ENCODE measurements at regions not wholly inside any gene's neighbourhood (a gene's known extent, or its start where the extent isn't known, plus 50 kb on each side); places are given as distances from the start of the nearest gene placed in this dataset.

DNA sequence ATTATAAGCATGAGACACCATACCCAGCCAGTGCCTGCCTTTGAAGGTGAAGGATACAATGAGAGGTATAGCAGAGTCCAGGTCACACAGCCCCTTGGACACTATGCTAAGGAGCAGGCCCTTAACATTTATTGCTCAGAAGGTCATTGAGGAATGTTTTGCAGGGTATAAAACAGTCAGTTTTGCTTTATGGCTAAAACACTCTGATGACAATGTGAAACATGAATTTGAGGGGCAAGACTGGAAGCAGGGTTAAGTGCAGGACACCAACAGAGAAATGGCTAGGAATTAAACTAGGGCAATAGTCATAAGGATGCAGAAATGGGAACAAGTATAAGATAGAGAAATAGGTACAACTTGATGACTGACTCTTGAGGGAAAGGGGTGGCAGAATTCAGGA lies 141.1 kb downstream of the METTL4 start:
- Mint-ChIP-seq H3K36me3 (ENCODE audit: insufficient read depth in 2 of 2) (peaks cover 0 to 2% of the 10 kb centered on the region in 2 donors), H3K9me3 (peaks cover 4% of the 10 kb centered on the region in 2 donors), H3K27me3 (ENCODE audit: low read depth) (no peaks in the 10 kb centered on the region), H3K4me3 (no peak overlapping the region), H3K4me1 (ENCODE audit: low read depth) (no peaks in the 10 kb centered on the region), H3K27ac (no peak overlapping the region)
- ATAC-seq (replicated peaks in 1 of 2) = no peak
- no peak for DNase-seq

DNA sequence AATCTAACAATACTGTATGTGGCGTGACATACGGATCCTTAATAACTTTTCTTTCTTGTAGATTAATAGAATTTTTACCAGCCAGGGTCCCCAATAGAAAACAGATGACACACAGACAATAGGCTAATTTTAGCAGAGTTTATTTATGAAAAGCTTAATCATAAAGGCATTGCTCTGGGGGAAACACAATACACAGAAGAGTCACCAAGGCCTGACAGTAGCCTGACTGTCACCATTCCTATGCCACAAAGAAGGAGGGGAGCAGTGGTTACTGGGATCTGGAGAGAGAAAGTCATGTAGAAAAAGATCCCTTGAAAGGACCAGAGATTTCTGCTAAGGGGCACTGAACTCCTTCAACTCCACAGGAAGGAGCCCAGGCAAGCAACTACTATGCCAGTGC lies 139.5 kb downstream of the METTL4 start:
- peaks cover 0 to 2% of the 10 kb centered on the region in 2 donors for H3K36me3 Mint-ChIP-seq (ENCODE audit: insufficient read depth in 2 of 2)
- no peak overlapping the region for H3K4me3 Mint-ChIP-seq
- ATAC-seq (replicated peaks in 1 of 2) (no peak), DNase-seq (no peak)
- H3K27me3 Mint-ChIP-seq (ENCODE audit: low read depth) = peaks cover 7% of the 10 kb centered on the region
- peaks cover 4% of the 10 kb centered on the region in 2 donors for H3K9me3 Mint-ChIP-seq
- no peaks in the 10 kb centered on the region for H3K4me1 Mint-ChIP-seq (ENCODE audit: low read depth)
- no peak overlapping the region for H3K27ac Mint-ChIP-seq

DNA sequence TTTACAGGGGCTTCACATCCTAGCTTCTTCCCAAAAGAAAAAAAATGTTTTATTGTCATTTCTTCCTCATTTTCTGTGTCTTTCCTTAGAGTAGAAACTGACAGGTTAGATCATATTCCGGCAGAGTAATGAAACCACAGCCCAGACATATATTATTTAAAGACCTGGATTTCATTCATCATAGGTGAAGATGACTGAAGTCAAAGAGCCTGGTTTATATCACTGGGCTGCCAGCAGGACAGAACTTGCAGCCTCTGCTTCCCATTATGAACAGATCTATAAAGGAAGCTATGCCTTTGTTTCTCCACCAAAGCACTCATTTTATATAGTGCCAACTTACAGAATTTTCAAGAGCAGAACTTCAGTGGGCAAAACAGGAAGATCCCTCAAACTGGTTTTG lies 137.9 kb downstream of the METTL4 start:
- no peak overlapping the region for H3K4me3 Mint-ChIP-seq
- ATAC-seq (replicated peaks in 1 of 2) (no peak), DNase-seq (no peak)
- no peaks in the 10 kb centered on the region for H3K4me1 Mint-ChIP-seq (ENCODE audit: low read depth)
- no peak overlapping the region for H3K27ac Mint-ChIP-seq
- peaks cover 7% of the 10 kb centered on the region for H3K27me3 Mint-ChIP-seq (ENCODE audit: low read depth)
- peaks cover 0 to 2% of the 10 kb centered on the region in 2 donors for H3K36me3 Mint-ChIP-seq (ENCODE audit: insufficient read depth in 2 of 2)
- H3K9me3 Mint-ChIP-seq = peaks cover 4% of the 10 kb centered on the region in 2 donors

DNA sequence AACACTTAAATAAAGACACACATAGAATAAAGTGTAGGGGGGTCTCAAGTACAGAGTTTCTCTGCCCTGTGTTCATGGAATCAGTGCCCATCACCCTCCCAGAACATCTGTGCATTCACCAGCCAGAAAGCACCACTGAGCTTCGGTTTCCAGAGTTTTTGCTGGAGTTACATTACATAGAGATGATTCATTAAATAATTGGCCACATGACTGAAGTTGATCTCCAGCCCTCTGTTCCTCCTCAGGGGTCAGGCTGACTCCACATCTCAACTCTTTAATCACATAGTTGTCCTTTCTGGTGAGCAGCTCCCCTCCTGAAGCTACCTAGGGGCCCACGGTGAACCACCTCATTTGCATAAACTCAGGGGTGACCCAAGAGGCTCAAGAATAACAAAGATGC lies 129.8 kb downstream of the METTL4 start:
- Mint-ChIP-seq H3K4me1 (ENCODE audit: low read depth) (no peaks in the 10 kb centered on the region), H3K36me3 (ENCODE audit: insufficient read depth in 2 of 2) (no peaks in the 10 kb centered on the region), H3K27ac (no peak overlapping the region), H3K27me3 (ENCODE audit: low read depth) (peaks cover 6% of the 10 kb centered on the region), H3K9me3 (no peaks in the 10 kb centered on the region), H3K4me3 (no peak overlapping the region)
- ATAC-seq (replicated peaks in 1 of 2) (no peak), DNase-seq (no peak)

DNA sequence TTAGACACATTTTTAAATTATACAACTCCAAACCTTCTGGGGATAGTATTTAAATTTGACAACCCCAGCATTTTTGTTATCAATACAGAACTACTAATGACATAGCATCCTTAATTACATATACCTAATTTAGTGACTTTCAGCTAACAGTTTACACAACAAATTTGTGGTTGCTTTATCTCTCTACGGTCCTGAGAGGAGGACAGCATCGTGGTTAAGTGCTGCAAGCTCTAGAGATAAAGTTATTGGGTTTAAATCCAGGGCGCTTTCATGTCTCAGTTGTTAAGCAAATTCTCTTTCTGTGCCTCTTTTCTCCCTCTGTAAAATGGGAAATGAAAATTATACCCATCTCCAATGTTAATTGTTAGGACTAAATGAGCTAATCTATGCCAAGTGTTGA lies 129.3 kb downstream of the METTL4 start:
- Mint-ChIP-seq H3K27ac (no peak overlapping the region), H3K27me3 (ENCODE audit: low read depth) (peaks cover 6% of the 10 kb centered on the region), H3K9me3 (no peaks in the 10 kb centered on the region), H3K4me3 (no peak overlapping the region), H3K4me1 (ENCODE audit: low read depth) (no peaks in the 10 kb centered on the region), H3K36me3 (ENCODE audit: insufficient read depth in 2 of 2) (no peaks in the 10 kb centered on the region)
- ATAC-seq (replicated peaks in 1 of 2) (no peak), DNase-seq (no peak)

DNA sequence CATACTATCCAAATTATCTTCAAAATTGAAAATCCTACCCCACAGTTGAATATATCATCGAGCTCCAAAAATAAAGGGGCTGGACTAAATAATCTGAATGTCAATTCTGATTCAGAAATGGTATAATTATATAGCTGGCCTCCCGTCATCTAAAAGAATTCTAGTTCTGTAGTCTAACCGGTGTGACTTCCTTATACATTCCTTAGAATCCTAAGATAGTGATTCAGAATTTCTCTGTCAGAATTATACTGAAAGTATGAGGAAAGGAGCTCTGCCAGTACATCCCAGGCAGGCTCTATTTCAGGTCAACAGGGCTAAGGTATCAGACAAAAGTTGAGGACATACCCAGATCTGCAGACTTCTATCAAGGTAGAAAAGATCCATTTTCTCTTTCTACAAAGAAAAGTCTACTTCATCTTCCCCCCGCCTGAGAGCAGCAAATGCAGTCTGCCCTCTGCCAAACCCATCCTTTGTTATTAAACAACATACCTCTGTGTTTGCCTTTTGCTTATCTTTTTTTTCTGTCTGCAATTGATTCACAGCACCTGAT lies 128.5 kb downstream of the METTL4 start:
- no peaks in the 10 kb centered on the region for H3K36me3 Mint-ChIP-seq (ENCODE audit: insufficient read depth in 2 of 2)
- H3K4me1 Mint-ChIP-seq (ENCODE audit: low read depth) = no peaks in the 10 kb centered on the region

DNA sequence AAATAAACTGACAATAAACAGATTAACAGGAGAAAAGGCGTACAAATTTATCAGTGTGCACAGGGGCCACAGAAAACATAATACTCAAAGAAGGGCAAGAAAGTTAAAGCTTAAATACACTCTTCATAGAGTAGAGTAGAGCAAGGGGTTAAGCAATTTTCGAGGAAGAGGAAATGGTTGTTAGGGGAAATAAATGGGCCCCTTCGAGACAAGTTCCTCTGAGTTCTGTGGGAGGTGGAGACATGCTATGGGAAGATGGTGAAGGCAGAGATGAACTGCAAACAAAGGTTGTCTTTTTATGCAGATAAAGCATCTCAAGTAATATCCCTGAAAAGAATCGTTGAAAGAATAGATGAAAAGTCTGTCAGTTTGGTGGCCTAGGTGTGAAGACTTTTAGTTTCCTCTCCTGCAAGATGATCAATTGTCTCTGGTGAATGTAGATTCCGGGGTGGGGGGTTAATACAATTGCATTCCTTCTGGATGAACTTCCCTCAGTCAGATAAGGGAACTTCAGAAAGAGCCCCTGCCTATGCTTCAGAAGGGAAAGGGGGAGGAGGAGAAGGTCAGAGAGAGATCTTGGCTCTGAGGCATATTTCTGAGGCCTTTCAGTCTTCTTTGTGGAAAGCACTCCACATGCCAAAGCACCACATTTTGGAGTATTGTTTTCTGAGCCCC lies 127.0 kb downstream of the METTL4 start:
- peaks cover 6% of the 10 kb centered on the region for H3K27me3 Mint-ChIP-seq (ENCODE audit: low read depth)
- no peaks in the 10 kb centered on the region for H3K36me3 Mint-ChIP-seq (ENCODE audit: insufficient read depth in 2 of 2)
- H3K4me3 Mint-ChIP-seq = no peak overlapping the region
- H3K4me1 Mint-ChIP-seq (ENCODE audit: low read depth) = no peaks in the 10 kb centered on the region
- DNase-seq (no peak), ATAC-seq (replicated peaks in 1 of 2) (no peak)
- no peaks in the 10 kb centered on the region for H3K9me3 Mint-ChIP-seq
- H3K27ac Mint-ChIP-seq = no peak overlapping the region

More for the DNA sequence above, 128.5 kb downstream of the METTL4 start:
- ATAC-seq (replicated peaks in 1 of 2) = no peak
- peaks cover 6% of the 10 kb centered on the region for H3K27me3 Mint-ChIP-seq (ENCODE audit: low read depth)
- H3K4me3 Mint-ChIP-seq = no peak overlapping the region
- no peak for DNase-seq
- no peak overlapping the region for H3K27ac Mint-ChIP-seq
- no peaks in the 10 kb centered on the region for H3K9me3 Mint-ChIP-seq

DNA sequence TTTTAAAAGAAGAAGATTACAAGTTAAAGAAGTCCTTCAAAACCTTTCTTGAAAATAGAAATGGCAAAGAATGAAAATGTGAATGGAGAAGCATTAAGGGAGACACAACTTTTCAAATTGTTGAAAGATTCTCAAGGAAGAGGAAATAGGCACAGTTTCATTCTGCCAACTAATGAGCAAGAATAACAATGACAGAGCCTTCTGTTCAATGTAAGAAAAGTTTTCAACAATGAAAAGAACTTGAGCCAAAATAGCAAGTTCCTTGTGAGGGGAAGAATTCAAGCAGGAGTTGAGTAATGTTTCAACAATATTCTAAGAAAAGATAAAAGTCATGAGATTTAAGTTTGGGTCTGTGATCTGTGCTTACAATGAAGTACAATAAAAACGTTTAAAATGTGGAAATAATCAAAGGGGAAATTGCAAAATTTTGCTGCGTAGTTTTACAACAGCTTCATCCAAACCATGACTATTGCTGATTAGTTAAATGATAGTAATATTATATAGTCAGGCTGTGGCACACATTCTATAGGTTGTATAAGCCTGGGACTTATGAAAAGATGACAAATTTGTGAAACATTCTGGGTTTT lies 122.6 kb downstream of the METTL4 start:
- no peak overlapping the region for H3K27ac Mint-ChIP-seq
- DNase-seq = no peak
- no peaks in the 10 kb centered on the region for H3K27me3 Mint-ChIP-seq (ENCODE audit: low read depth)
- no peak overlapping the region for H3K4me3 Mint-ChIP-seq
- no peak for ATAC-seq (replicated peaks in 1 of 2)
- H3K4me1 Mint-ChIP-seq (ENCODE audit: low read depth) = no peaks in the 10 kb centered on the region
- no peaks in the 10 kb centered on the region for H3K36me3 Mint-ChIP-seq (ENCODE audit: insufficient read depth in 2 of 2)
- no peaks in the 10 kb centered on the region for H3K9me3 Mint-ChIP-seq

DNA sequence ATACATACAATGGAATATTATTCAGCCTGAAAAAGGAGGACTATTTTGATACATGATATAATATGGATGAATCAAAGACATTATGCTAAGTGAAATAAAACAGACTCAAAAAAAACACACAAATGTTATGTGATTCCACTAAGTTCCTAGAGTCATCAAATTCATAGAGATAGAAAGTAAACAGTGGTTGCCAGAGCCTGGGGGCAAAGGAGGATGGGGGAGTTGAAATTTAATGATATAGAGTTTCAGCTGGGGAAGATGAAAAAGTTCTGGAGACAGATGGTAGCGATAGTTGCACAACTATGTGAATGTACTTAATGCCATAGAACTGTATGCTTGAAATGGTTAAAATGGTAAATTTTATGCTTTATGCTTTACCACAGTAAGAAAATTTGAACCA lies 119.7 kb downstream of the METTL4 start:
- no peak overlapping the region for H3K4me3 Mint-ChIP-seq

DNA sequence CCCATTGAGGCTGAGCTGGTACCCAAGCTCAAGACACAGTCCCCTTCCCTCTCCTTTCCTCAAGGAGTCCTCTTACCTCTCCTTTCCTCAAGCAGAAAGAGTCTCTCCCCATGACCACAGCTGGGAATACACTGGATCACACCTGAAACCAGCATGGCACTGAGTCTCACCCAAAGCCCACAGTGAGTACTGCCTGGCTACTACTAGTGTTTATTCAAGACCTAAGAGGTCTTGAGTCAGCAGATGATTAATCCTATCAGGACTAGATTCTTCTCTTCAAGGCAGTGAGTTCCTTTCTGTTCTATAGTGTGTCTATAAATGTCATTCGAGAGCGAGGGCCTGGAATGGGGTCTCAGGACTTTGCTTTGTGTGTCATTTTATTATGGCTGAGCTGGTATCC lies 111.4 kb downstream of the METTL4 start:
- ATAC-seq (replicated peaks in 1 of 2) (no peak), DNase-seq (no peak)
- H3K9me3 Mint-ChIP-seq = peaks cover 0 to 2% of the 10 kb centered on the region in 2 donors
- no peak overlapping the region for H3K27ac Mint-ChIP-seq
- H3K36me3 Mint-ChIP-seq (ENCODE audit: insufficient read depth in 2 of 2) = no peaks in the 10 kb centered on the region
- no peaks in the 10 kb centered on the region for H3K4me1 Mint-ChIP-seq (ENCODE audit: low read depth)
- peaks cover 5% of the 10 kb centered on the region for H3K27me3 Mint-ChIP-seq (ENCODE audit: low read depth)
- no peak overlapping the region for H3K4me3 Mint-ChIP-seq

More for the DNA sequence above, 119.7 kb downstream of the METTL4 start:
- H3K27ac Mint-ChIP-seq = no peak overlapping the region
- no peaks in the 10 kb centered on the region for H3K9me3 Mint-ChIP-seq
- no peaks in the 10 kb centered on the region for H3K4me1 Mint-ChIP-seq (ENCODE audit: low read depth)
- no peaks in the 10 kb centered on the region for H3K36me3 Mint-ChIP-seq (ENCODE audit: insufficient read depth in 2 of 2)
- DNase-seq = no peak
- no peak for ATAC-seq (replicated peaks in 1 of 2)
- no peaks in the 10 kb centered on the region for H3K27me3 Mint-ChIP-seq (ENCODE audit: low read depth)

DNA sequence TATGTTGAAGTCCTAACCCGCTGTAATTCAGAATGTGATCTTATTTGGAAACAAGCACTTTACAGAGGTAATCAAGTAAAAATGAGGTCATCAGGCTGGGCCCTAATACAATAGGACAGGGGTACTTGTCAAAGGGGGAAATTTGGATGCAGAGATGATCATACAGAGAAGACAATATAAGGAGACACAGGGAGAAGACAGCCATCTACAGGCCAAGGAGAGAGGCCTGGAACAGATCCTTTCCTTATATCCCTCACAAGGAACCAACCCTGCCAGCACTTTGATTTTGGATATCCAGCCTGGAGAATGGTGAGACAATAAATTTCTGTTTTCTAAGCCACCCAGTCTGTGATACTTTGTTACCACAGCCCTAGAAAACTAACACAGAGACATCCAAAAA lies 104.3 kb downstream of the METTL4 start:
- no peaks in the 10 kb centered on the region for H3K36me3 Mint-ChIP-seq (ENCODE audit: insufficient read depth in 2 of 2)
- ATAC-seq (replicated peaks in 1 of 2) = no peak
- no peaks in the 10 kb centered on the region for H3K4me1 Mint-ChIP-seq (ENCODE audit: low read depth)

DNA sequence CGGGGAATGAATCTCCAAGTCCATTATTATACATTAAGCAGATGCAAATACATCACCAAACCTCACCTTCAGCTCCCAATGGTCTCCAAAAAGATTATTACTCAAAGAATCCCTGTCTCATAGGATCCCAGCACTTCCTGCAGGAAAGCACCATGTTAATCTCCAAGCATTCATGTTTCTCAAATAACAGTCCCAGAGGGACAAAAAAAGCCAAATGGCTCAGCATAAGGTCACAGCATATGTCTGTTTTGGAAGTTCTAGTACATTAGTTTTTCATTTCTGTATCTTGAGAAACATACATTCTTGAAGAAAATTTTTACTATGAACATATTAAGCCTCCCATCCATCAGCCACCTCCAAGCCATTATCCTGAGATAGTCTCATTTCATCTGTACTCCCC lies 103.3 kb downstream of the METTL4 start:
- no peaks in the 10 kb centered on the region for H3K9me3 Mint-ChIP-seq
- no peaks in the 10 kb centered on the region for H3K4me1 Mint-ChIP-seq (ENCODE audit: low read depth)
- peaks cover 7% of the 10 kb centered on the region for H3K27me3 Mint-ChIP-seq (ENCODE audit: low read depth)
- no peak overlapping the region for H3K4me3 Mint-ChIP-seq
- DNase-seq = no peak
- no peaks in the 10 kb centered on the region for H3K36me3 Mint-ChIP-seq (ENCODE audit: insufficient read depth in 2 of 2)
- no peak overlapping the region for H3K27ac Mint-ChIP-seq
- no peak for ATAC-seq (replicated peaks in 1 of 2)

More for the DNA sequence above, 104.3 kb downstream of the METTL4 start:
- no peak overlapping the region for H3K4me3 Mint-ChIP-seq
- H3K9me3 Mint-ChIP-seq = no peaks in the 10 kb centered on the region
- no peak overlapping the region for H3K27ac Mint-ChIP-seq
- DNase-seq = no peak
- H3K27me3 Mint-ChIP-seq (ENCODE audit: low read depth) = peaks cover 7% of the 10 kb centered on the region

DNA sequence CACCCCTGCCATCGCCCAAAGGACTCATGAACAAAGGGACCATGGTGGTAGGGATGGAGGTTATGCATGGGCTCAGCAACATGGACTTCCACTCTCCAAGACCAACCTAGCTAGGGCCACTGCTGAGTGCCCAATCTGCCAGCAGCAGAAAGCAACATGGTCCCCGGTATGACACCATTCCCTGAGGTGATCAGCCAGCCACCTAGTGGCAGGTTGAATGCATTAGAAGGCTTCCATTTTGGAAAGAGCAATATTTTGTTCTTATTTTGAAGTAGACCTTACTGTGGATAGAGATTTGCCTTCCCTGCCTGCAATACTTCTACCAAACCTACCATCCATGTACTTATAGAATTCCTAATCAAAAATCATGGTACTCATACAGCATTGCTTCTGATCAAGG lies 99.8 kb downstream of the METTL4 start:
- Mint-ChIP-seq H3K4me1 (ENCODE audit: low read depth) (no peaks in the 10 kb centered on the region), H3K36me3 (ENCODE audit: insufficient read depth in 2 of 2) (no peaks in the 10 kb centered on the region), H3K4me3 (no peak overlapping the region), H3K9me3 (no peaks in the 10 kb centered on the region), H3K27ac (no peak overlapping the region), H3K27me3 (ENCODE audit: low read depth) (peaks cover 13% of the 10 kb centered on the region)
- DNase-seq (no peak), ATAC-seq (replicated peaks in 1 of 2) (no peak)

DNA sequence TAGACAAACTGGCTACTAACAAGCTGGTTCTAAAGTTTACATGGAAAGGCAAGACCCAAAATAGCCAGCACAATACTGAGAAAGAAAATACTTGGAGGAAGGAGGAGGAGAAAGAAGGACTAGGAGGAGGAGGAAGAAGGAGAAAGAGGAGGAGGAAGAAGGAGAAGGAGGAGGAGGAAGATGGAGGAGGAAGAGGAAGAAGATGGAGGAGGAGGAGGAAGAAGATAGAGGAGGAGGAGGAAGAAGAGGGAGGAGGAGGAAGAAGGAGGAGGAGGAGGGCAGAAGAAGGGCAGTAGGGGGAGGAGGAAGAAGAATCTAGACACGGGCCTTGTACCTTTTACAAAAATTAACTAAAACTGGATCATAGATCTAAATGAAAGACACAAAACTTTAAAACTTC lies 92.6 kb downstream of the METTL4 start:
- Mint-ChIP-seq H3K36me3 (ENCODE audit: insufficient read depth in 2 of 2) (no peaks in the 10 kb centered on the region), H3K4me3 (no peak overlapping the region), H3K4me1 (ENCODE audit: low read depth) (no peaks in the 10 kb centered on the region), H3K27ac (no peak overlapping the region), H3K9me3 (no peaks in the 10 kb centered on the region), H3K27me3 (ENCODE audit: low read depth) (peaks cover 33% of the 10 kb centered on the region)
- DNase-seq (no peak), ATAC-seq (replicated peaks in 1 of 2) (no peak)
